HG03060 (cell line): ENCODE measurements at regions not wholly inside any gene's neighbourhood (a gene's known extent, or its start where the extent isn't known, plus 50 kb on each side); places are given as distances from the start of the nearest gene placed in this dataset.

Experiments
- ATAC-seq: cut with Tn5 transposase; IDR thresholded peaks from one replicate; pipeline ENCODE4 v1.9.1; 2021; ENCODE audit warnings: low read depth, moderate number of reproducible peaks; ENCODE audit not compliant: unreplicated experiment

DNA sequence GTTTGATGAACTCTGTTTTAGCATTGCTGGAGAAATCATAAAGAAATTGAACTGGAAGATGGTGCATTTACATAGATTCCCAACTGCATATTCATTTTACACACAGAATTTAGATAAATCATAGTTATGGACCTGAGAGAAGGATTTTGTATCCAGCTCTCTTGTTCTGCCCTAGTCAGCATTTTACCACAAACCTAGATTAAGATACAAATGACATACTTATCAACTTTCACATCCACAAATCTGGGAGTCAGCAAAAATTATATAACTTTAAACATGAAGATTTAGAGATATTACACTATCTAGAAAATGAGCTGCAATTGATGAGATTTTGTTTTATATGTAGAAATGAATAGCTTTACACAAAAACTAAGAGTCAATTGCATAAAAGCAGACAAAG, 632.8 kb downstream of the IGSF11 start:
- ATAC-seq, result no peak

DNA sequence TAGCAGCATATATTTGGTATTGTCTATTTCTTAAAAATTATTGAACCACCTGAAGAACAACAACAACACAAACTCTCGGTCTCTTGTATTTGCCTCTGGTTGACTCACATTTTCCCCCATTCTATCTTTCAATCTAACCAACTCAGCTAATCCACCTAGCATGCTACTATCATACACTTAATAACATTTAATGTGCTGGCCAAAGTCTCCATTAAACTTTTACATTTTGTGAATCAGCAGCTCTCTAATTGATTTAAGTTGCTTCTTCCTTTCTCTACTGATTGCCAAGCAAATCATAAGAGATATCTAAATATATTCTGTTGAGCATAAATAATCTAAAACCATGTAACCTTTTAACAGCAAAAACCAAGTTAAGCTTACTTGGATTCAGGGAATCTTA, 631.7 kb downstream of the IGSF11 start:
- ATAC-seq, result no peak

DNA sequence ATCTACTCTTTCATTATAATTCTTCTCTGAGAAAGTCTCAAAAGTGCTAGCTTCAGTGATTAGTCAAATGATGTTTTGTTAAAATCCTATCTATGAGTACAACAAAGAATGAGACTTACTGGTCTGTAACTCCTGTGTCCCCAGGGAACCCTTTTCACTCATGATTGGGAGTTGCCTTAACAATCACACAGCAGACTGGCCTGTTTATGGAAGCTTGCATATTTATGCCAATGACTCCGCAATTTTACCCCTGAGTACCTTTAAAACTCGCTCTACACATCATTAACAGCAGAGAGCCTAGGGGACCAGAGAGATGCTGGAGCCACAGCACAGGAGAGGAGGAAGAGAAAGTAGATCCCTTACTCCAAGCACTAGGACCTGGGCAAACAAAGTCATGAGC, 628.1 kb downstream of the IGSF11 start:
- no peak for ATAC-seq

DNA sequence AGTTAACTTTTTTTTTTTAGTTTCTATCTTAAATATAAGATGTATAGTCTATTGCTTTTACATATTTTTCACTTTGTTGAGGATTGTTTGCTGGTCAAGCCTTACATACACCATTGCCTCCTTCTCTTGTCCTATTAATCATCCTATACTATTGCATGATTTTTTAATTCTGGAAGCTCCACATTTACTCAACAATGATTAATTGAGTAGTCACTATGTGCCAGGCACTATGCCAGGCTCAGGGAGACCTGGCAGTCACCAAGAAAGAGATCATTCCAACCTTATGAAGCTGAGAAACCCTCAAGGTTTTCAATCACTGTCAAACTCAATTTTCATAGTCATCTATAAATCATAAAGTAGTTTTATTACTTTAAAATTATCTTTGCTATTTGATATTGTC, 626.2 kb downstream of the IGSF11 start:
- no peak for ATAC-seq

DNA sequence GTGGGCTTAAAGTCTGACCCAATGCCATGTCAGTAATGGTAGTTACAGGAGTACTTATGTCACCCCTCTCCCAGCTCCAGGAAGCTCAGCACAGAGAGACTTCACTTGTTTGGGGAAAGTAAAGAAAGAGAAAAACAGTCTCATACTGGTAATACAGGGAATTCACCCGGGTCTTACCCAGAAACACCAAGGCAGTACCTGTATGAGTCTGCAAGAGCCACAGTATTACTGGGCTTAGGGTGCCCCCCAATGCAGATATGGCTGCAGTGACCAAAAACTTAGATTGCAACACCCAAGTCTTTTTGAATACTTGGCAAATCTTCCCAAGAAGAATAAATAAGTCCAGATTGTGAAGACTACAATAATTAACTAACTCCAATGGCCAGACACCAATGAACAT, 622.1 kb downstream of the IGSF11 start:
- ATAC-seq, result no peak

DNA sequence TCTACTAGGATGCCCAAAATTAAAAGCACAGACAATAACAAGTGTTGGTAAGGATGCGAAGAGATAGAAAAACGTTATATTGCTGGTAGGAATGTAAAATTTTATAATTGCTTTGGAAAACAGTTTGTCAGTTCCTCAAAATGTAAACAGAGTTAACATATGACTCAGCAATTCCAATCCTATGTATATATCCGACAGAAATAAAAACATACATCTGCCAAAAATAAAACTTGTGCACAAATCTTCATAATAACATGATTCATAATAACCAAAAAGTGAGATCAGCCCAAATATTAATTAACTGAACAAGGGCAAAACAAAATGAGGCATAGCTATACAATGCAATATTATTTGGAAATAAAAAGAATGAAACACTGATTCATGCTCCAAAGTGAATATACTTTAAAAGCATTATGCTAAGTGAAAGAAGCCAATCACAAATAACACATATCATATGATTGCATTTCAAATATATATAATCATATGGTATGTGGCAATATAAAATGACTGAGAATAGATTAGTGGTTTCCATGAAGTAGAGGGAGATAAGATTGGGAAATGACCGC, 609.3 kb downstream of the IGSF11 start:
- no peak for ATAC-seq

DNA sequence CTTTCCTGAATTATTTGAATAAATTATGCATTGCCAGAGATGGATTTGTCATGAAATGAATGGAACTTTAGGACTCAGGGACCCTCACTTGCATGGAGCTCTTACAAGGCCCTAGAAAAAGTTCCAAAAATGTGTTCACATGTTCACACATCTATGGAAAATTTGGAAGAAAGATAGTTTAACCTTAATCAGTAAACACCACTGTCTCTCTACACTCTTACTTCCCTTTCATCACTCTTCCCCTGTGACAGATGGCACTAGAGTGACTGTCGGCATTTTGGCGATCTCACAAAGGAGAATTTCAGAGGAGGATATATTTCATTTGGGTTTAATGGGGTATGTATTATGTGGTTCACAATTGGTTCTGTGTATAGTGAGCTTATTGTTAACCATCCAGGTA, 600.8 kb downstream of the IGSF11 start:
- ATAC-seq, result no peak

DNA sequence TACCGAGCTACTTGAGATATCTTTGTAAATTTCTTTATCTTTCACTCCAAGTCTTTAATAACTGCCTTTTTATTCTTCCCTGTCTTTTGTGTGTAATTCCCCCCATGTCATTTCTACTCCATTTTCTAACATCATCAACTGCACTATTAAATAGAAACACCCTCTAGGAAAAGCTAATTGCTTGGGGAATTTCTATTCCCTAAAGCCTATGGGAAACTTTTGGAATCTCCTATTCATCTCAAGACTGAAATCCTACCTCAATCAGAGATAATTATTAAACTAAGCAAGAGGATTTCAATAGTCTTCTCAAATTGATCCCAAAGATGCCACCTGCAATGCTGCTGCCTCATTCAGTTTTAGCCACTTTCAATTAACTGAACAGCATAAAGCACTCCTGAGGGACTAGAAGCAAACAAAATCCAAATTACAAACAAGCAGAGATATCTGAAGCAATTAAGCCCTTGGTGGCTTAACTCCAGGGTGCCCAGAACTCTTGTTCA, 598.7 kb downstream of the IGSF11 start:
- no peak for ATAC-seq

DNA sequence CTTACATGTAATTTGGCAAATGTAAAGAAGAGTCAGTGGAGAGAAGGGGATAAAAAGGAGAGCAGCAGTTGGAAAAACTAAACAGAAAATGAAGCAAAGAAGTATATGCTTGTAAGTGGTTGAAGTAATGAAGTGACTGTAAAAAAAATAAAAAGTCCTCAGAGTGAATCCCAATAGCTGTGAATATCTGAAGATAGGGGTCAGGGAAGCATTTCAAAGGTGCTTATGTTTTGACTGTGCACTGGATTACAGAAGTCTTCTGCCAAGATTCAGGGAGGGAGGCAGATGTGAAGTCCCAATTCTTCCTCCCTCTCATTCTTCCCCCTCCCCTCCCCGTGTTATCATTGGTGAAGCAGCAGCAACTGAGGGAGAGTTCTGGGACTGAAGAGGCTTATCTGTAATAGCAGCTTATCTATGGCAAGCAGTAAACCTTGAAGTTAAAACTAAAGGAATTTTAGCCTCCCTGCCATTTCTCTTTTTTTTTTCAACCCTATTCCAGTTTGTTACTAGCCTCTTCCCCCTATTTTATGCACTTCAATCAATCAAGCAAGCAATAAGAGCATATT, 597.9 kb downstream of the IGSF11 start:
- ATAC-seq, result no peak

DNA sequence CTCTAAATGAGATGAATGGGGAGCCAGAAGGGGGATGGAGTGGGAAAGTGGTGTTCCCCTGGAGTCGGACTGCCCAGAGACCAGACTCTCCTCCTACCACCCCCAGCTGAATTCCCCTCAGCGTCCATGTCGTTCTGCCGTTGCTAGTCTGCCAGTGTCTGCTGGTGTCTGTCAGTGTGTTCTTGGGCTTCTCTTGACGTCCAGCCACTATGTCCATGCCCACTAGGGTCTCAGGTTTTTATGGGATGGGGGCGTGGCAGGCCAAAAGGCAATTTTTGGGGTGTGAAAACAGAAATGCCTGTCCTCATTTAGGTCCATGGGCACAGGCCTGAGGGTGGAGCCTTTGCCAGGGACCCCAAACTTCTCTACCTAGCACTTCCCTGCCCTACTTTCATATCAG, 589.6 kb downstream of the IGSF11 start:
- ATAC-seq, result no peak

DNA sequence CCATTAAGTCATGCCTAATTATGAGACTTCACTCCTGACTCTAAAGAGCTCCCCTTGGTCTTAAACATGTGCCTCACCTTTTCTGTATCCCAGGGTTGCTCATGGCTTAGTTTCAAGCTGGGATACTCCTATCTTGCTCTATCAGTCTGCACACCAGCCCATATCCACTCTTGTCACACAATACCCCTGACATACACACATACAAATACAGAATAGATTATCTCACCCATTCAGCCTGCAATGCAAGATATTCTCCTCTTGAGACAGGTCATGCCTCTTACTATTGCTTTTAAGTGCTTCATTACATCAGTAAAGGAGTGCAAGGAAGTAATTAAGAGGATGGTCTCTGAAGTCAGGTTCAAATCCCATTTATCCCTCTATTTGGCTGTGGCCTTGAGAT, 587.3 kb downstream of the IGSF11 start:
- ATAC-seq, result no peak

DNA sequence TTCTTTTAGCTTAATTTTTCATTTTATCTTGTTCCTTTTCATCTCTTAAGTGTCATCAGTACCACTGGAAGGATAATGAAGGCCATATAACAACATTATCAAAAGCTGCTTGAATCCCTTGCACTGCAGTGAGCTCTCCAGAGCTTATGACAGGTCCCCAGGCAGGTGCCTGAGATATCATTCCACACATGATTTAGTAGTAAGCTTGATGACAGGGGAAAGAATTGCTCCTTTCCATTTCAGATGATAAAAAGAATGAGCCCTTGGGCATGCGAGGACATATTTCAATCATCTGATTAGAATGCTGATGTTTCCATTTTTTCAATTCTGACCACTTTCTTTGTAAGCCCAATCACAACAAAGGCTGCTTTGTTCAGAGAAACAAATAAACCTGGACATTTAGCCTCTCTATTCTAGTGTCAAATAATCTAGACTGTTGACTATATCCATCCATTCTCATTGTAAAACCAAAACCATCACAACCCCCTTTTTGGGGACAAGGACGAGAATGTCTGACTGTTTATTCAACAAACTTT, 567.8 kb downstream of the IGSF11 start:
- ATAC-seq, result no peak

DNA sequence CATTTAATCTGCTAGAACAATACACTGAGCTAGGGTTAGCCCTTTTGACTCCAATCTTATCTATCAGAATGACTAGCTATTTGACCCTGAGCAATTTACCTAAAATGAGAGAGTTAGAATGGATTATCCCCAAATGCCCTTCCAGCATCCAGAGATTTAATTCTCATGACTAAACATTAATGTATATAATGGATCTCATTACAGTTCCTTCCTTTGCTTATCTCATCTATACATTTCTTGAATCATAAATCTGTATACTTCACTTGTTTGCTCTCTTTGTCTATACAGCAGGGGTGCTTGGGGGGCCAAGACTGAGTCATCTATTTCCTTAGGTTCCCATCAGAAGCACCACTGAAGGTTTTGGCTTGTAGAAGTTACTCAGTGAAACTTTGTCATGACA, 565.8 kb downstream of the IGSF11 start:
- no peak for ATAC-seq

DNA sequence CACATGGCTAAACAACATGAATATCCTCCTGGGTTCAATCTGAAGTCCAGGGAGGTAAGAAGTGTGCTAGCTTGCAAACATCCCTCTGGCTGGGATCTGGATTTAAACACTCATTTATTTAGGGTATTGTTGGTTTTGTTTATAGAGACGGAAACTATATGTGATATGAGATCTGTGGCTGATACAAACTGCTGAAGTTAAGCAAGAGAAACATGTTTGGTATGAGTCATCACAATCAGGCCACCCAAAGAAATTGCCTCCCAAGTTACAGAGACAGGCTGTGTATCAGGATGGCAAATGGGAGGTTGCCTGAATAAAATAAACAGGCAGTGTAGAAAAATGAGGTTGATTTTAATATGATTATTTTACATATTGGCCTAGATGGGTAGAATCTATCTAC, 562.1 kb downstream of the IGSF11 start:
- ATAC-seq, result no peak

DNA sequence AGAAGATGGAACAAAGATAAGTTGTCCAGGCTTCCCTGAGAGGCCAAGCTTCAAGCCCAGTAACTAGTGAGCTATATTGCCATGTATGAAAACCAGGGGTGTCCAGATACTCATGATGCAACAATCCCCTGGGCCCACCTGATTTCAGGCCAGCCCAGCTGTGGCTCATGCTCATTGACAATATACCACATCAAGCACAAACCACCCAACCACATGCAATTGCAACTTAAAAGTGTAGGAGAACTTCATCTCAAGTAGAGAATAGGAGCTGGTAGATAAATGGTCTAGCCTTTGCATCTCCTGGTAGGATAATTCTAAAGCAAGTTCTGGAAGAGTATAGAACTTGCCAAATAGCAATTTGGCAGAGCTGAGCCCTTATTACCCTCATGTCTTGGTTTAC, 561.3 kb downstream of the IGSF11 start:
- ATAC-seq, result no peak

DNA sequence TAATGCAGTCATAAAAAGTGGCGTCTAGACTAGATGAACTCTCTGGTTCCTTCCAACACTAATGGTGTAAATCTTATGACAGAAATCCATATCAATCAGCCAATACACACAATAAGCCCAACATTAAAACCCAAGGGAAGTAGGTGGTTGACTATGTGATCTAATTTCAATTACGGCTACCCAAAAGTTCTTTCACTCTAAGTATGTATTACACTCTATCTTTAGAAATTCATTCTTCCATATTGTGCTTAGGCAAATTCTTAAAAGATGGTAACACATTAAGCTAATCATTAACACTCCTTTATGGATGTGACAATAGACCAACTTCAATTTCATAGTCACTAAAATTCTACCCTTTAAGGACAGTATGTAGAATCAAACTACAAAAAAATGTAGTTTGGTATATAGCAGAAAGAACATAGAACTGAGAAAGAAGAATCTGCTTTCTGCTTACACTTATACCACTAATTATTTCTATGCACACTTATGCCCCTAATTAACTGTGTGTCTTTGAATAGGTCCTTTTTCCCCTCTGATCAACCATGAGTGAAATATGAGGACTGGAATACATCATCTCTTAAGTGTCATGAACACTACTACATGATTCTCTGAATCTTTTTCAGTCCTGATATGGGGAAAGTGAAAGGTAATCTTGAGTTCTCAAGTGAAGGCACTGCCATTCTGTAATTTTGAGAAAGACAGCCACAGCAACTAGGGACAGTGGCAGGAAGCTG, 557.6 kb downstream of the IGSF11 start:
- ATAC-seq, result no peak

DNA sequence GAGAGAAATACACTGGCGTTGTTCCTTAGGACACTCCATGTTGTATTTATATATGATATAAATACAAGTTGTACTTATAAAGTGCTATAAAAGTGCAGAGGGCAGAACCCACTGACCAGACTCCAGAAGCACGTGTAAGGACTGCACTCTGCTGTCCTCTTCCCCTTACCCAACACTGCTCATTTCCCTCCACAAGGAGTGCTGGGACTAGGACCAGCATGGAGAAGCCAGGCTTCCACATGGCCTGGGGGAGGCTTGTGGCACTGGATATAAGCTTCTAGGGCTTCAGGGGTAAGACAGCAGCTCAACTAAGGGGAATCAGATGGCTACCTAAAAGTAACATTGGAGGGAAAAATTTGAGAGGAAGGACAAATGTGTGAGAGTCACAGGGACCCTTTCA, 556.9 kb downstream of the IGSF11 start:
- ATAC-seq, result no peak

DNA sequence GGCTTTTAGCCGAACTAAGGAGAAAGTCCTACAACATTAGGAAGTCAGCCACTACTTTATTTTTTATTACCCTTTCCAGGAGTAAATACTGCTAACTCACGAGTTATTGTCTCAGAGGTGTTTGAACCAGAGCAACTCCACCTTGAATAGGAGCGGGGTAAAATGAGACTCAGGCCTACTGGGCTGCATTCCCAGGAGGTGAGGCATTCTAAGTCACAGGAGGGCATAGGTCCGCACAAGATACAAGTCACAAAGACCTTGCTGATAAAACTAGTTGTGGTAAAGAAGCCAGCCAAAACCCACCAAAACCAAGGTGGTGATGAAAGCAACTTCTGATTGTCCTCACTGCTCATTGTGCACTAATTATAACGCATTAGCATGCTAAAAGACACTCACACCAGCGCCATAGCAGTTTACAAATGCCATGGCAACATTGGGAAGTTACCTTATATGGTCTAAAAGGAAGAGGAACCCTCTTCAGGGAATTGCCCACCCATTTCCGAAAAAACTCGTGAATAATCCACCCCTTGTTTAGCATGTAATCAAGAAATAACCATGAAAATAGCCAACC, 555.9 kb downstream of the IGSF11 start:
- no peak for ATAC-seq

DNA sequence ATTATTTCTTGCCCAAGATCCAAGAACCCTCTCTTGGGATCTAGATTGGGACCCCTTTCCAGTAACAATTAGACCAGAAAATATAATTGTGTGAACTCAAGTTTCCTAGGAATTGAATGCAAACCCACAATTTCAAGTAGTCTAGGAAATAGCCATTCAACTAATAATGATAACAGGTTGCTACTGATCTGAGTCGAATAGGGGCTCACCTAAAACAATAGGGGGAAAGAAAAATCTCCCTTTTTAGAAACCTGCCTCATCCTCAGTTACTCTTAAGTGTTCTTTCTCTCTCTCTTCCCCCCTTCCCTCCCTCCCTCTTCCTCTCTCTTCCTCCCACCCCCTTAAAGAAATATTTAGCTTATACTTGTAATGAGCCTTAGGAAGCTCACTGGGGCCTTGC, 555.3 kb downstream of the IGSF11 start:
- ATAC-seq, result no peak

DNA sequence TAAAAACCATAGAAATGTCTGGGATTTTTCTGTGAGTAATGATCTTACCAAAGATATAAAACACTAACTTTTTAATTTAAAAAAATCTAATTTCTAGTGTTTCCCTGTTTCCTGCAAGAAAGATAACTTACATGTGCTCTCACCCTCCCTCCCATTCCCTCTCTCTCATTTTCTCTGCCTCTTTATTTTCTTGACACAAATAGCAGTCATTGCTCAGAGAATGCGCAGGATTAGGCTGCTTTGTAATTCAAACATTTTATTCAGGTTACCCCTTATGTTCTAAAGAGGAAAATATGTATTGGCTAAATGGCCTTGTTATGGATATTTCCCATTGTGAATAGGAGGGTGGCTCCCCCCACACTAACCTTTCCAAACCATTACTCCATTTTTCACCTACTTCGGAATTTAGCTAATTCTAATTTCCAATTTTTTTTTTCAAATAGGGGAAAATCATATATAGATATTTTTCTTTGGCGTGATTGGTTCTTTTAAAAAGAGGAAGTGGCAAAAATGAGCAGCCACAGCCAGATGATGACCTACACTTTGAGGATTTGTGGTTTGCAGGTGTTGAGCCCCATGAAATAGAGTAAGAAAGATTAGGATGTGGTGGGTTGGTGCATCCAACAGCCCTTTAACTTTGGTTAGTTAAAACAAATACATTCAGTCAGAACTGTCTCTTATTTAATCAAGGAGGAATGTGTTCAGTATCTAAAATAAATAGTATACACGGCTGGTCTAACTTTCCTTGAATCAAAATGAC, 554.4 kb downstream of the IGSF11 start:
- ATAC-seq, result no peak

DNA sequence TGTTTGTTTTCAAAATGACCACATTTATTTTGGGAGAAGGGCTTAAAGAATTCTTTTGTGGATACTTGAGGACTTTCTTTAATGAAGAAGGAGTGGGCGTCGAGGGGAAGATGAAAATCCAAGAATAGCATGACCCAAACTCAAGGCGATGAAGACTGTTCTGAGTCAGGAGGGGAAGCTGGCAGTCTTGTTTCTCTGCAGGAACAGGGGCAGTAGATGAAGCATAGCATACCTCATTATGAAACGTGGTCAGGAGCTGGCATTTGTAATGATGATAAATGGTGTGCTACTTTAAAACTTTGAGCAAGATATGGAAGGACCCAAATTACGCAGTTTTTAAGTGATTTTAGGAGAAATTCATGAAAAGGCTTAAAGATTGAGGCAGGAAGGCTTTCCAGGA, 549.0 kb downstream of the IGSF11 start:
- ATAC-seq, result no peak
